ENCODE measurements at regions not wholly inside any gene's neighbourhood (a gene's known extent, or its start where the extent isn't known, plus 50 kb on each side); places are given as distances from the start of the nearest gene placed in this dataset.

DNA sequence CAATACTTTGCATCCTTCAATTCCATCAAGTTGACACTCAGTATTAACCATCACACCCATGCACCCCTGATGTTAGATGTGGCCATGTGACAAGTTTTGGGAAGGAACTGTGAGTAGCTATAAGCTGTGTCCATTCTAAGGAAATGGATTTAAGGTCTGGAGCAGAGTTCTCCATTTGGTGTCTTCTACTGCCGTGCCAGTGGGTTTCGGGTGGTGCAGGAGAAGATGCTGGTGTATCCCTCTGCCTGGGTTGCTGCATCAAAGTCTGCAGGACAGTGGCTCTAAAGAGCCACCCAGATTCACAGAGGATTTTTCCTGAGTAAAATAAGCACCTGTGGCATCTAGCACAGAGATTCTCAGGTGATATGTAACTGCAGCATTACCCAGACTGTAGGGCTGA is 105.7 kb upstream of the IRS2 start:
- Histone ChIP-seq H3K9ac (ENCODE audit: low read depth, low read length, poor library complexity) (no peak overlapping the region), H2BK12ac (ENCODE audit: low read length) (no peak overlapping the region), H3K4me2 (ENCODE audit: insufficient read depth, low read length, poor library complexity, severe bottlenecking) (no peak overlapping the region), H3K79me1 (ENCODE audit: low read depth, low read length) (no peaks in the 10 kb centered on the region), H3K4me3 (ENCODE audit: low read length in 2 of 2) (no peak overlapping the region), H4K91ac (ENCODE audit: low read depth, low read length, poor library complexity) (no peak overlapping the region), H3K4ac (ENCODE audit: low read length) (no peak overlapping the region), H2AK5ac (ENCODE audit: low read depth, low read length) (no peak overlapping the region), H3K27ac (replicated peaks; ENCODE audit: low read length) (no peak overlapping the region), H3K23ac (ENCODE audit: low read depth, low read length, poor library complexity) (no peak overlapping the region), H2BK120ac (ENCODE audit: low read depth, low read length) (no peak overlapping the region), H2BK5ac (ENCODE audit: low read length) (no peak overlapping the region), H3K36me3 (replicated peaks in 1 of 2; ENCODE audit: control insufficient read depth in 2 of 2, insufficient read depth in 2 of 2, low read length in 2 of 2) (no peaks in the 10 kb centered on the region), H2AFZ (ENCODE audit: low read length) (no peak overlapping the region), H3K18ac (ENCODE audit: low read length) (no peak overlapping the region), H3K4me1 (ENCODE audit: control insufficient read depth in 2 of 2, insufficient read depth in 1 of 2, low read depth in 1 of 2, low read length in 2 of 2) (no peaks in the 10 kb centered on the region), H3K27me3 (ENCODE audit: control insufficient read depth in 3 of 3, insufficient read depth in 3 of 3, low read depth in 1 of 3, low read length in 3 of 3) (no peaks in the 10 kb centered on the region), H4K8ac (ENCODE audit: low read depth, low read length) (no peak overlapping the region), H3K9me3 (replicated peaks in 1 of 2; ENCODE audit: control insufficient read depth in 2 of 2, insufficient read depth in 1 of 2, low read depth in 1 of 2, low read length in 2 of 2) (no peaks in the 10 kb centered on the region), H2BK15ac (ENCODE audit: low read length) (no peak overlapping the region), H3K14ac (ENCODE audit: low read length) (no peak overlapping the region)
- no CpG with 5 or more reads among the region's 2 CpGs for WGBS, 2 donors (ENCODE audit: extremely low coverage in 2 of 2, insufficient read length in 2 of 2, insufficient replicate concordance in 1 of 2)
- DNase-seq (ENCODE audit: low spot score), result no peak

GRCh38 chr13:109885235-109885634 is 98.9 kb upstream of the IRS2 start:
- no CpG with 5 or more reads among the region's 4 CpGs for WGBS, 2 donors (ENCODE audit: extremely low coverage in 2 of 2, insufficient read length in 2 of 2, insufficient replicate concordance in 1 of 2)
- H2BK5ac ChIP-seq (ENCODE audit: low read length), result no peak overlapping the region

GRCh38 chr13:109884462-109884861 is 98.1 kb upstream of the IRS2 start:
- H3K9ac ChIP-seq (ENCODE audit: low read depth, low read length, poor library complexity), result no peak overlapping the region

More at GRCh38 chr13:109885235-109885634, 98.9 kb upstream of the IRS2 start:
- H3K4me3 ChIP-seq (ENCODE audit: low read length in 2 of 2), result no peak overlapping the region
- DNase-seq (ENCODE audit: low spot score), result no peak
- no peak overlapping the region for H3K23ac ChIP-seq (ENCODE audit: low read depth, low read length, poor library complexity)
- no peak overlapping the region for H2BK12ac ChIP-seq (ENCODE audit: low read length)
- H3K4me1 ChIP-seq (ENCODE audit: control insufficient read depth in 2 of 2, insufficient read depth in 1 of 2, low read depth in 1 of 2, low read length in 2 of 2), result no peaks in the 10 kb centered on the region
- no peak overlapping the region for H3K4ac ChIP-seq (ENCODE audit: low read length)
- H3K14ac ChIP-seq (ENCODE audit: low read length), result no peak overlapping the region
- no peak overlapping the region for H2BK120ac ChIP-seq (ENCODE audit: low read depth, low read length)
- no peak overlapping the region for H3K27ac ChIP-seq (replicated peaks; ENCODE audit: low read length)
- H2AFZ ChIP-seq (ENCODE audit: low read length), result no peak overlapping the region
- no peaks in the 10 kb centered on the region for H3K36me3 ChIP-seq (replicated peaks in 1 of 2; ENCODE audit: control insufficient read depth in 2 of 2, insufficient read depth in 2 of 2, low read length in 2 of 2)
- H3K79me1 ChIP-seq (ENCODE audit: low read depth, low read length), result no peaks in the 10 kb centered on the region
- H3K9me3 ChIP-seq (replicated peaks in 1 of 2; ENCODE audit: control insufficient read depth in 2 of 2, insufficient read depth in 1 of 2, low read depth in 1 of 2, low read length in 2 of 2), result peaks cover 0 to 2% of the 10 kb centered on the region in 2 donors
- H3K18ac ChIP-seq (ENCODE audit: low read length), result no peak overlapping the region
- no peak overlapping the region for H3K4me2 ChIP-seq (ENCODE audit: insufficient read depth, low read length, poor library complexity, severe bottlenecking)
- H2AK5ac ChIP-seq (ENCODE audit: low read depth, low read length), result no peak overlapping the region
- H4K91ac ChIP-seq (ENCODE audit: low read depth, low read length, poor library complexity), result no peak overlapping the region
- no peak overlapping the region for H2BK15ac ChIP-seq (ENCODE audit: low read length)
- H3K9ac ChIP-seq (ENCODE audit: low read depth, low read length, poor library complexity), result no peak overlapping the region
- no peak overlapping the region for H4K8ac ChIP-seq (ENCODE audit: low read depth, low read length)
- H3K27me3 ChIP-seq (ENCODE audit: control insufficient read depth in 3 of 3, insufficient read depth in 3 of 3, low read depth in 1 of 3, low read length in 3 of 3), result no peaks in the 10 kb centered on the region

GRCh38 chr13:109883181-109884180 is 97.1 kb upstream of the IRS2 start:
- H3K4me2 ChIP-seq (ENCODE audit: insufficient read depth, low read length, poor library complexity, severe bottlenecking), result no peak overlapping the region
- no peak overlapping the region for H2BK5ac ChIP-seq (ENCODE audit: low read length)
- H2BK12ac ChIP-seq (ENCODE audit: low read length), result no peak overlapping the region
- no peak overlapping the region for H4K8ac ChIP-seq (ENCODE audit: low read depth, low read length)
- no peaks in the 10 kb centered on the region for H3K36me3 ChIP-seq (replicated peaks in 1 of 2; ENCODE audit: control insufficient read depth in 2 of 2, insufficient read depth in 2 of 2, low read length in 2 of 2)
- H3K14ac ChIP-seq (ENCODE audit: low read length), result peak overlapping the region; percentile 3
- H3K4me3 ChIP-seq (ENCODE audit: low read length in 2 of 2), result no peak overlapping the region
- no peak overlapping the region for H3K27ac ChIP-seq (replicated peaks; ENCODE audit: low read length)
- H3K4ac ChIP-seq (ENCODE audit: low read length), result no peak overlapping the region
- no peak overlapping the region for H2BK15ac ChIP-seq (ENCODE audit: low read length)
- H3K18ac ChIP-seq (ENCODE audit: low read length), result no peak overlapping the region
- H3K79me1 ChIP-seq (ENCODE audit: low read depth, low read length), result no peaks in the 10 kb centered on the region
- WGBS, 2 donors (ENCODE audit: extremely low coverage in 2 of 2, insufficient read length in 2 of 2, insufficient replicate concordance in 1 of 2), result 100% methylated on average over 1 of the region's 20 CpGs; no CpG with 5 or more reads in 1 of the 2 donors
- no peak overlapping the region for H2AK5ac ChIP-seq (ENCODE audit: low read depth, low read length)
- H3K27me3 ChIP-seq (ENCODE audit: control insufficient read depth in 3 of 3, insufficient read depth in 3 of 3, low read depth in 1 of 3, low read length in 3 of 3), result no peaks in the 10 kb centered on the region
- H3K4me1 ChIP-seq (ENCODE audit: control insufficient read depth in 2 of 2, insufficient read depth in 1 of 2, low read depth in 1 of 2, low read length in 2 of 2), result no peaks in the 10 kb centered on the region
- H4K91ac ChIP-seq (ENCODE audit: low read depth, low read length, poor library complexity), result no peak overlapping the region
- no peak for DNase-seq (ENCODE audit: low spot score)
- H2BK120ac ChIP-seq (ENCODE audit: low read depth, low read length), result no peak overlapping the region
- no peak overlapping the region for H2AFZ ChIP-seq (ENCODE audit: low read length)
- H3K23ac ChIP-seq (ENCODE audit: low read depth, low read length, poor library complexity), result no peak overlapping the region
- H3K9ac ChIP-seq (ENCODE audit: low read depth, low read length, poor library complexity), result no peak overlapping the region
- H3K9me3 ChIP-seq (replicated peaks in 1 of 2; ENCODE audit: control insufficient read depth in 2 of 2, insufficient read depth in 1 of 2, low read depth in 1 of 2, low read length in 2 of 2), result peaks cover 0 to 2% of the 10 kb centered on the region in 2 donors

More at GRCh38 chr13:109884462-109884861, 98.1 kb upstream of the IRS2 start:
- Histone ChIP-seq H2BK15ac (ENCODE audit: low read length) (no peak overlapping the region), H3K18ac (ENCODE audit: low read length) (peak overlapping the region; percentile 44), H3K79me1 (ENCODE audit: low read depth, low read length) (no peaks in the 10 kb centered on the region), H3K4ac (ENCODE audit: low read length) (no peak overlapping the region), H3K4me2 (ENCODE audit: insufficient read depth, low read length, poor library complexity, severe bottlenecking) (no peak overlapping the region), H4K91ac (ENCODE audit: low read depth, low read length, poor library complexity) (no peak overlapping the region), H4K8ac (ENCODE audit: low read depth, low read length) (no peak overlapping the region), H2BK12ac (ENCODE audit: low read length) (no peak overlapping the region), H3K23ac (ENCODE audit: low read depth, low read length, poor library complexity) (no peak overlapping the region), H3K4me3 (ENCODE audit: low read length in 2 of 2) (no peak overlapping the region), H2AFZ (ENCODE audit: low read length) (no peak overlapping the region), H3K27me3 (ENCODE audit: control insufficient read depth in 3 of 3, insufficient read depth in 3 of 3, low read depth in 1 of 3, low read length in 3 of 3) (no peaks in the 10 kb centered on the region), H2BK5ac (ENCODE audit: low read length) (no peak overlapping the region), H3K14ac (ENCODE audit: low read length) (no peak overlapping the region), H3K36me3 (replicated peaks in 1 of 2; ENCODE audit: control insufficient read depth in 2 of 2, insufficient read depth in 2 of 2, low read length in 2 of 2) (no peaks in the 10 kb centered on the region), H2AK5ac (ENCODE audit: low read depth, low read length) (no peak overlapping the region), H3K4me1 (ENCODE audit: control insufficient read depth in 2 of 2, insufficient read depth in 1 of 2, low read depth in 1 of 2, low read length in 2 of 2) (no peaks in the 10 kb centered on the region), H3K9me3 (replicated peaks in 1 of 2; ENCODE audit: control insufficient read depth in 2 of 2, insufficient read depth in 1 of 2, low read depth in 1 of 2, low read length in 2 of 2) (peaks cover 0 to 2% of the 10 kb centered on the region in 2 donors), H2BK120ac (ENCODE audit: low read depth, low read length) (no peak overlapping the region), H3K27ac (replicated peaks; ENCODE audit: low read length) (no peak overlapping the region)
- DNase-seq (ENCODE audit: low spot score), result no peak
- no CpG with 5 or more reads among the region's 1 CpG for WGBS, 2 donors (ENCODE audit: extremely low coverage in 2 of 2, insufficient read length in 2 of 2, insufficient replicate concordance in 1 of 2)
